Testis (tissue), 2 donors: ENCODE measurements at regions not wholly inside any gene's neighbourhood (a gene's known extent, or its start where the extent isn't known, plus 50 kb on each side); places are given as distances from the start of the nearest gene placed in this dataset.

ENCODE experiments used
- DNase-seq: peaks from one replicate; pipeline ENCODE4 v3.0.0-alpha.2; 2019
- H3K27ac ChIP-seq, 2 donors: fragments of 200-600 bp; sonication (generic); one replicate each; pipeline ENCODE4 v1.5.1; 2019
- H3K27me3 ChIP-seq: fragments of 200-600 bp; sonication (generic); one replicate; pipeline ENCODE4 v1.5.1; 2019
- H3K36me3 ChIP-seq: fragments of 200-600 bp; sonication (generic); one replicate; pipeline ENCODE4 v1.5.1; 2017; ENCODE audit warnings: low read depth; ENCODE audit errors: missing control alignments
- H3K4me1 ChIP-seq: fragments of 200-600 bp; sonication (generic); one replicate; pipeline ENCODE4 v1.5.1; 2019
- H3K4me3 ChIP-seq, 2 donors: fragments of 200-600 bp; sonication (generic); one replicate each; pipeline ENCODE4 v1.5.1; 2017 to 2019
- H3K9me3 ChIP-seq: fragments of 200-600 bp; sonication (generic); one replicate; pipeline ENCODE4 v1.5.1; 2017
- CTCF ChIP-seq, 3 experiments: fragments of 450-650 bp in 2 of 3; fragments of 200-600 bp in 1 of 3; sonication (generic) in 1 of 3; IDR thresholded peaks; one replicate each; pipeline ENCODE4 v1.5.1; 2016 to 2019; ENCODE audit warnings: antibody characterized with exemption in 3 of 3, mild to moderate bottlenecking in 2 of 3, moderate library complexity in 1 of 3
- POLR2A ChIP-seq: fragments of 450-650 bp; IDR thresholded peaks from one replicate; pipeline ENCODE4 v1.6.1; 2017; ENCODE audit warnings: antibody characterized with exemption, mild to moderate bottlenecking, moderate library complexity
- WGBS, 2 donors: methylation state at CpG; one replicate each; pipeline ENCODE4 v1.1.5; 2018; 5-methylcytosine and 5-hydroxymethylcytosine counted together
- intact Hi-C: fragments of 100-400 bp; cut with DNase I; formaldehyde crosslinking; loops from one replicate; pipeline ENCODE4 v1.15.1; 2023; ENCODE audit warnings: low total_unique reads

- intact Hi-C loops, result no loop called here
Observed at GRCh38 chr14:25117342-25117741, 67.4 kb upstream of the STXBP6 start.

GRCh38 chr14:25116607-25117006, 66.7 kb upstream of the STXBP6 start:
- intact Hi-C loops, result no loop called here
- no peak for TF ChIP-seq POLR2A
- no peak for TF ChIP-seq CTCF (IDR thresholded peaks at IDR 0.05)
- H3K27me3 ChIP-seq, result no peaks in the 10 kb centered on the region
- H3K36me3 ChIP-seq, result no peaks in the 10 kb centered on the region
- H3K4me1 ChIP-seq, result no peaks in the 10 kb centered on the region
- H3K4me3 ChIP-seq, result no peak overlapping the region
- no peak overlapping the region for H3K27ac ChIP-seq
- DNase-seq, result no peak
- no peaks in the 10 kb centered on the region for H3K9me3 ChIP-seq

More at GRCh38 chr14:25117342-25117741, 67.4 kb upstream of the STXBP6 start:
- H3K4me3 ChIP-seq, result no peak overlapping the region
- no peak overlapping the region for H3K27ac ChIP-seq
- H3K4me1 ChIP-seq, result no peaks in the 10 kb centered on the region
- H3K9me3 ChIP-seq, result no peaks in the 10 kb centered on the region
- 82 to 94% methylated on average over 1 of the region's 1 CpG for WGBS, 2 donors
- TF ChIP-seq CTCF (IDR thresholded peaks at IDR 0.05) (no peak), POLR2A (no peak)
- no peaks in the 10 kb centered on the region for H3K27me3 ChIP-seq
- no peak for DNase-seq
- no peaks in the 10 kb centered on the region for H3K36me3 ChIP-seq

- intact Hi-C loops, result no loop called here
- Histone ChIP-seq H3K27me3 (no peaks in the 10 kb centered on the region), H3K27ac (no peak overlapping the region), H3K36me3 (no peaks in the 10 kb centered on the region), H3K4me1 (peaks cover 2% of the 10 kb centered on the region), H3K9me3 (no peaks in the 10 kb centered on the region), H3K4me3 (no peak overlapping the region)
- 87 to 88% methylated on average over 1 of the region's 1 CpG for WGBS, 2 donors
- TF ChIP-seq POLR2A (no peak), CTCF (IDR thresholded peaks at IDR 0.05) (no peak)
- no peak for DNase-seq
Observed at GRCh38 chr14:25113394-25113793, 63.4 kb upstream of the STXBP6 start.

GRCh38 chr14:25111061-25111601, 61.2 kb upstream of the STXBP6 start:
- no peak overlapping the region for H3K27ac ChIP-seq
- intact Hi-C loops, result no loop called here
- TF ChIP-seq CTCF (IDR thresholded peaks at IDR 0.05) (no peak), POLR2A (no peak)
- H3K36me3 ChIP-seq, result no peaks in the 10 kb centered on the region
- H3K9me3 ChIP-seq, result no peaks in the 10 kb centered on the region
- H3K4me3 ChIP-seq, result no peak overlapping the region
- peaks cover 2% of the 10 kb centered on the region for H3K4me1 ChIP-seq
- 44 to 45% methylated on average over 2 of the region's 2 CpGs for WGBS, 2 donors
- DNase-seq, result no peak
- H3K27me3 ChIP-seq, result no peaks in the 10 kb centered on the region

- H3K27me3 ChIP-seq, result no peaks in the 10 kb centered on the region
- TF ChIP-seq CTCF (IDR thresholded peaks at IDR 0.05) (no peak), POLR2A (no peak)
- H3K4me1 ChIP-seq, result peaks cover 2% of the 10 kb centered on the region
- intact Hi-C loops, result no loop called here
- H3K27ac ChIP-seq, result no peak overlapping the region
- no peak overlapping the region for H3K4me3 ChIP-seq
- H3K9me3 ChIP-seq, result no peaks in the 10 kb centered on the region
- DNase-seq, result no peak
- H3K36me3 ChIP-seq, result no peaks in the 10 kb centered on the region
- 62% methylated on average over 2 of the region's 2 CpGs for WGBS, 2 donors
Observed at GRCh38 chr14:25110106-25110505, 60.2 kb upstream of the STXBP6 start.
